Esophagus squamous epithelium (tissue), 4 donors: ENCODE measurements at regions not wholly inside any gene's neighbourhood (a gene's known extent, or its start where the extent isn't known, plus 50 kb on each side); places are given as distances from the start of the nearest gene placed in this dataset.

ENCODE experiments used
- POLR2A ChIP-seq, 4 donors: fragments of 450-650 bp; IDR thresholded peaks; one replicate each; pipeline ENCODE4 v1.6.1; 2017; ENCODE audit warnings: antibody characterized with exemption in 4 of 4, mild to moderate bottlenecking in 4 of 4, moderate library complexity in 3 of 4
- TF ChIP-seq, protein P1 (sequence below), 6 experiments: fragments of 450-650 bp in 4 of 6; fragments of 200-600 bp in 2 of 6; sonication (generic) in 2 of 6; IDR thresholded peaks; one replicate each; pipeline ENCODE4 v1.5.1; 2016 to 2019; ENCODE audit warnings: antibody characterized with exemption in 6 of 6, mild to moderate bottlenecking in 4 of 6, moderate library complexity in 4 of 6

DNA sequence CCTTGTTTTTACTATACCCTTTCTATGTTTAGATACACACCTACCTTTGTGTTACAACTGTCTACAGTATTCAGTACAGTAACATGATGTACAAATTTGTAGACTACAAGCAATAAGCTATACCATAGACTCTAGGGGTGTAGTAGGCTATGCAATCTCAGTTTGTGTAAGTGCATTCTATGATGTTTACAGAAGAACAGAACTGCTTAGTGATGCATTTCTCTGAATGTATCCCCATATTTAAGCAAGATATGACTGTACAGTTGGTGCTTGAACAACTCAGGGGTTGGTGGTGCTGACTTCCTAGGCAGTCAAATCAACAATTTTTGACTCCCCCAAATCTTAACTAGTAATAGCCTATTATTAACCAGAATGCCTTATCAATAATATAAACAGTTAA lies 467.1 kb upstream of the TGFBR2 start:
- TF ChIP-seq, protein P1, sequence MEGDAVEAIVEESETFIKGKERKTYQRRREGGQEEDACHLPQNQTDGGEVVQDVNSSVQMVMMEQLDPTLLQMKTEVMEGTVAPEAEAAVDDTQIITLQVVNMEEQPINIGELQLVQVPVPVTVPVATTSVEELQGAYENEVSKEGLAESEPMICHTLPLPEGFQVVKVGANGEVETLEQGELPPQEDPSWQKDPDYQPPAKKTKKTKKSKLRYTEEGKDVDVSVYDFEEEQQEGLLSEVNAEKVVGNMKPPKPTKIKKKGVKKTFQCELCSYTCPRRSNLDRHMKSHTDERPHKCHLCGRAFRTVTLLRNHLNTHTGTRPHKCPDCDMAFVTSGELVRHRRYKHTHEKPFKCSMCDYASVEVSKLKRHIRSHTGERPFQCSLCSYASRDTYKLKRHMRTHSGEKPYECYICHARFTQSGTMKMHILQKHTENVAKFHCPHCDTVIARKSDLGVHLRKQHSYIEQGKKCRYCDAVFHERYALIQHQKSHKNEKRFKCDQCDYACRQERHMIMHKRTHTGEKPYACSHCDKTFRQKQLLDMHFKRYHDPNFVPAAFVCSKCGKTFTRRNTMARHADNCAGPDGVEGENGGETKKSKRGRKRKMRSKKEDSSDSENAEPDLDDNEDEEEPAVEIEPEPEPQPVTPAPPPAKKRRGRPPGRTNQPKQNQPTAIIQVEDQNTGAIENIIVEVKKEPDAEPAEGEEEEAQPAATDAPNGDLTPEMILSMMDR (IDR thresholded peaks at IDR 0.05) = no peak
- no peak for TF ChIP-seq POLR2A (IDR thresholded peaks at IDR 0.05)
